ENCODE measurements at regions not wholly inside any gene's neighbourhood (a gene's known extent, or its start where the extent isn't known, plus 50 kb on each side); places are given as distances from the start of the nearest gene placed in this dataset.

DNA sequence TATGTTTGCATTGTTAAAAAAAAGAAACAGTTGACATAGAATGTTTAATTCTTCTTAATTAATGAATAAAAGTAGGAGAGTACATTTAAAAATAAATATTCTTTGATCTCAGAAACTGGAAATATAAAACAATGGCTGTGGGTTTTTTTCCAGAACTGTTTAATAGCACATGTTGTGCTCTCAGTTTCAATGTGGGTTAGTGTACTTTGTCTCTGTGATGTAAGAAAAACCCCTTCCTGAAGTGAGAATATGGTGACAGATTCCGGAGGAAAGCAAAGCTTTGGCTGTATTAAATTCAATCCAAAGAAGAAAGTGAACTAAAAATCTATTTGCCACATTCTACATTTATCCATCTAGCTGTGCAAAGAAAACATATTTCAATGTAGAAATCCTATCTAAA is 261.9 kb upstream of the ADGRL3 start:
- H3K4me3 ChIP-seq, result no peak overlapping the region
- no peaks in the 10 kb centered on the region for H3K27me3 ChIP-seq
- no peak overlapping the region for H3K27ac ChIP-seq
- no peaks in the 10 kb centered on the region for H3K36me3 ChIP-seq
- 78% methylated on average over 1 of the region's 1 CpG for WGBS
- TF ChIP-seq EP300 (IDR thresholded peaks at IDR 0.05) (no peak), POLR2A (IDR thresholded peaks at IDR 0.05) (no peak), POLR2AphosphoS5 (IDR thresholded peaks at IDR 0.05) (no peak)
- TF ChIP-seq, protein P1, sequence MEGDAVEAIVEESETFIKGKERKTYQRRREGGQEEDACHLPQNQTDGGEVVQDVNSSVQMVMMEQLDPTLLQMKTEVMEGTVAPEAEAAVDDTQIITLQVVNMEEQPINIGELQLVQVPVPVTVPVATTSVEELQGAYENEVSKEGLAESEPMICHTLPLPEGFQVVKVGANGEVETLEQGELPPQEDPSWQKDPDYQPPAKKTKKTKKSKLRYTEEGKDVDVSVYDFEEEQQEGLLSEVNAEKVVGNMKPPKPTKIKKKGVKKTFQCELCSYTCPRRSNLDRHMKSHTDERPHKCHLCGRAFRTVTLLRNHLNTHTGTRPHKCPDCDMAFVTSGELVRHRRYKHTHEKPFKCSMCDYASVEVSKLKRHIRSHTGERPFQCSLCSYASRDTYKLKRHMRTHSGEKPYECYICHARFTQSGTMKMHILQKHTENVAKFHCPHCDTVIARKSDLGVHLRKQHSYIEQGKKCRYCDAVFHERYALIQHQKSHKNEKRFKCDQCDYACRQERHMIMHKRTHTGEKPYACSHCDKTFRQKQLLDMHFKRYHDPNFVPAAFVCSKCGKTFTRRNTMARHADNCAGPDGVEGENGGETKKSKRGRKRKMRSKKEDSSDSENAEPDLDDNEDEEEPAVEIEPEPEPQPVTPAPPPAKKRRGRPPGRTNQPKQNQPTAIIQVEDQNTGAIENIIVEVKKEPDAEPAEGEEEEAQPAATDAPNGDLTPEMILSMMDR (IDR thresholded peaks at IDR 0.05), result no peak
- H3K9me3 ChIP-seq, result no peaks in the 10 kb centered on the region
- H3K4me1 ChIP-seq, result no peaks in the 10 kb centered on the region
- DNase-seq (ENCODE audit: low spot score in 2 of 2), result no peak

DNA sequence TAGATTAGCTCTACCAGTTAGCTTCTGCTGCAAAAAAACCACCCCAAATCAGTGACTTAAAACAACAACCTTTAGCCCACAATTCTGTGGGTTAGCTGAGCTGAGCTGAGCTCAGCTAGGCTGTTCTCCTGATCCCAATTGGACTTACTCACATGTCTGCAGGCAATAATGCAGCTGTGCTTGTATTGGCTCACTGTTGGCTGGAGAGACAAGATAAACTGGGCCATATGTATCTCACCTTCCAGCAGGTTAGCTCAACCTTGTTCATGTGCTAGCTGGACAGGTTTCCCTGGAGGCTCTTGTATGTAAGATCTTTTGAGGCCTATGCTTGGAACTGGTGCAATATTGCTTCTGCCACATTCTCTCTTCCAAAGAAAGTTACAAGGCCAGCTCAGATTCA is 261.5 kb upstream of the ADGRL3 start:
- TF ChIP-seq, protein P1 (IDR thresholded peaks at IDR 0.05), result no peak
- TF ChIP-seq EP300 (IDR thresholded peaks at IDR 0.05) (no peak), POLR2AphosphoS5 (IDR thresholded peaks at IDR 0.05) (no peak), POLR2A (IDR thresholded peaks at IDR 0.05) (no peak)
- Histone ChIP-seq H3K9me3 (no peaks in the 10 kb centered on the region), H3K4me3 (no peak overlapping the region), H3K4me1 (no peaks in the 10 kb centered on the region), H3K27me3 (no peaks in the 10 kb centered on the region), H3K36me3 (no peaks in the 10 kb centered on the region), H3K27ac (no peak overlapping the region)
- no peak for DNase-seq (ENCODE audit: low spot score in 2 of 2)

DNA sequence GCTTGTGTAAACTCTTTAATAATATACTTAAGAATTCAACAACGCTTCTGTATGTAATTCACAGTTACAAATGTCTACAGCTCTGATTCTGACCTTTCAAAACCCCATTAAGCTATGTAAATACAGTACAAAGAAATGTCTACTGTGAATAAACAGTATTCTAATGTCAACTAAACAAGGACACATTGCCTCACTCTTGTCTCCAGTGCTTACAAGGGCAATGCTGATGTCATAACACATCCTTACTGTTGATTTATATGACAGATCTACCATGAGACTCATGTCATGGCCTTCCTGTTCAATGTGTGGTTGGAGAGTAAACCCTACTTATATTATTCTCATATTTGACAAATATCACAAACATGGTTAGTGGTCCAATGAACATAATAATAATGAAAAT is 256.1 kb upstream of the ADGRL3 start:
- H3K27ac ChIP-seq, result no peak overlapping the region
- TF ChIP-seq, protein P1 (IDR thresholded peaks at IDR 0.05), result no peak
- no peak for TF ChIP-seq POLR2A (IDR thresholded peaks at IDR 0.05)
- TF ChIP-seq EP300 (IDR thresholded peaks at IDR 0.05), result no peak
- no peak for TF ChIP-seq POLR2AphosphoS5 (IDR thresholded peaks at IDR 0.05)
- WGBS, result 86% methylated on average over 1 of the region's 1 CpG
- no peak overlapping the region for H3K4me3 ChIP-seq
- no peaks in the 10 kb centered on the region for H3K36me3 ChIP-seq
- no peak for DNase-seq (ENCODE audit: low spot score in 2 of 2)
- no peaks in the 10 kb centered on the region for H3K4me1 ChIP-seq
- no peaks in the 10 kb centered on the region for H3K27me3 ChIP-seq
- H3K9me3 ChIP-seq, result no peaks in the 10 kb centered on the region

DNA sequence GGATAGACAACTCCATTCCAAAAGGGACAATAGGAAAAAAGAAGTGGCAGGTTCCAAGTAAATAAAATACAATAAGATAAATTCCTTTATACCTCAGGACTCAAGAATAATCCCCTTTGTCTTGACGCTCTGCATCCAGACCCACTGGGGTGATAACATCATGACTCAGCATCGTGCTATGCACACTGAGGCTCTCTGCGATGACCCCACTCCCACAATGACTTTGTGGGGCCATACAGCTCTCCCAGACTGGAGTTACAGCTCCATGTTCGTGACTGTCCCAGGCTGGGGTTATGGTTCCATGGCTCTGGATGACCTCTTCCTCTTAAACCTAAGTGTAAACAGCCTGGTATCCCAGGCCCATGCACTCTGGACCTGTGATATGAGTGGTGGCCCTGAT is 254.5 kb upstream of the ADGRL3 start:
- H3K27me3 ChIP-seq, result no peaks in the 10 kb centered on the region
- 90% methylated on average over 4 of the region's 4 CpGs for WGBS
- H3K4me3 ChIP-seq, result no peak overlapping the region
- H3K27ac ChIP-seq, result no peak overlapping the region
- H3K9me3 ChIP-seq, result no peaks in the 10 kb centered on the region
- no peak for DNase-seq (ENCODE audit: low spot score in 2 of 2)
- no peaks in the 10 kb centered on the region for H3K4me1 ChIP-seq
- H3K36me3 ChIP-seq, result no peaks in the 10 kb centered on the region
- TF ChIP-seq EP300 (IDR thresholded peaks at IDR 0.05) (no peak), POLR2AphosphoS5 (IDR thresholded peaks at IDR 0.05) (no peak), POLR2A (IDR thresholded peaks at IDR 0.05) (no peak)
- TF ChIP-seq, protein P1 (IDR thresholded peaks at IDR 0.05), result no peak

DNA sequence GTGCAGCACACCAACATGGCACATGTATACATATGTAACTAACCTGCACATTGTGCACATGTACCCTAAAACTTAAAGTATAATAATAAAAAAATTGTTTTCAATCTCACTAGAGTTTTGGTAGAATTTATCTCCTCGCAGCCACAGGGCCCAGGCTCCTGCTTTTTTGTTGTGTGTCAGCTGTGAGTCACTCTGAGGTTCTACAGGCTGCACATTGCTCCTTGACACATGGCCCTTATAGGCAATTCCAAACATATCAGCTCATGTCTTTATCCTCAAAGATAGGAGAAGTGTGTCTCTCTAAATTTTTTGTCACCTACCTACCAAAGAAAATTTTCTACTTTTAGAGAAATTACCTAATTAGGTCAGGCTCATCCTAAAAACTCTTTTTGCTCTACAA is 252.1 kb upstream of the ADGRL3 start:
- TF ChIP-seq, protein P1 (IDR thresholded peaks at IDR 0.05), result no peak
- TF ChIP-seq POLR2AphosphoS5 (IDR thresholded peaks at IDR 0.05) (no peak), POLR2A (IDR thresholded peaks at IDR 0.05) (no peak), EP300 (IDR thresholded peaks at IDR 0.05) (no peak)
- no peak for DNase-seq (ENCODE audit: low spot score in 2 of 2)
- H3K36me3 ChIP-seq, result no peaks in the 10 kb centered on the region
- 92% methylated on average over 1 of the region's 1 CpG for WGBS
- no peak overlapping the region for H3K27ac ChIP-seq
- no peak overlapping the region for H3K4me3 ChIP-seq
- H3K9me3 ChIP-seq, result no peaks in the 10 kb centered on the region
- H3K4me1 ChIP-seq, result no peaks in the 10 kb centered on the region
- no peaks in the 10 kb centered on the region for H3K27me3 ChIP-seq
